Mucosa of rectum (tissue), 2 donors: ENCODE measurements at regions not wholly inside any gene's neighbourhood (a gene's known extent, or its start where the extent isn't known, plus 50 kb on each side); places are given as distances from the start of the nearest gene placed in this dataset.
"Not testable (repeated sequence)": the region's sequence is repeated elsewhere in the genome, so short reads cannot be mapped to it uniquely, and the experiment has no call there.

Experiments used
- H3K27ac ChIP-seq, 2 donors: one replicate each; pipeline ENCODE4 v1.7.0; 2013; ENCODE audit warnings: inconsistent platforms in 2 of 2, low read depth in 2 of 2, low read length in 2 of 2
- H3K27me3 ChIP-seq, 2 donors: one replicate each; pipeline ENCODE4 v1.7.0; 2013; ENCODE audit warnings: low read length in 2 of 2; ENCODE audit not compliant: control insufficient read depth in 2 of 2, insufficient read depth in 2 of 2
- H3K36me3 ChIP-seq, 2 donors: one replicate each; pipeline ENCODE4 v1.7.0; 2013; ENCODE audit warnings: low read length in 2 of 2; ENCODE audit not compliant: control insufficient read depth in 2 of 2, insufficient read depth in 2 of 2
- H3K4me1 ChIP-seq, 2 donors: one replicate each; pipeline ENCODE4 v1.7.0; 2013; ENCODE audit warnings: low read length in 2 of 2, mild to moderate bottlenecking in 1 of 2; ENCODE audit not compliant: control insufficient read depth in 2 of 2, insufficient read depth in 2 of 2
- H3K4me3 ChIP-seq, 2 donors: one replicate each; pipeline ENCODE4 v1.7.0; 2013; ENCODE audit warnings: low read length in 2 of 2
- H3K9ac ChIP-seq, 2 donors: one replicate each; pipeline ENCODE4 v1.7.0; 2013; ENCODE audit warnings: low read length in 2 of 2, low read depth in 1 of 2, mild to moderate bottlenecking in 1 of 2
- H3K9me3 ChIP-seq, 2 donors: one replicate each; pipeline ENCODE4 v1.7.0; 2013; ENCODE audit warnings: low read length in 2 of 2; ENCODE audit not compliant: control insufficient read depth in 2 of 2
- donor health status: healthy.
- donor health status: Normal muscosa, but diverticular disease.

DNA sequence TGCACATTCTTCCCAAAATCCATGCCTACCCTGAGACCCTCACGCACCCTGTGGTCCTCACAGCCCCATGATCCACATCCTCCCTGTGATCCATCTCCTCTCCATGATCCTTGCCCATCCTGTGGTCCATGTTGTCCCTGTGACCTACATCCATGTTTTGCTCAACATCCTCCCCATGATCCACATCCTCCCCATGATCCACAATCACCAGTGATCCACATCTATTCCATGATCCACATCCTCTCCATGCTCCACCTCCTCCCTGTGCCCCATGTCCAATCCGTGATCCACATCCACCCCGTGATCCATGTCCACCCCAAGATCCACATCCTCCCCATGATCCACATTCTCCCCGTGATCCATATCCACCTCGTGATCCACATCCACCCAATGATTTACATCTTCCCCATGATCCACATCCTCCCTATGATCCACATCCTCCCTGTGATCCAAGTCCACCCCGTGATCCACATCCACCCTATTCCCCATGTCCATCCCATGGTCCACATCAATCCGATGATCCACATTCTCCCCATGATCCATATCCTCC, 281.2 kb downstream of the MYCN start:
- no peaks in the 10 kb centered on the region for H3K9me3 ChIP-seq
- no peak overlapping the region for H3K9ac ChIP-seq
- H3K36me3 ChIP-seq: no peaks in the 10 kb centered on the region
- no peaks in the 10 kb centered on the region for H3K4me1 ChIP-seq
- no peak overlapping the region for H3K27ac ChIP-seq
- no peaks in the 10 kb centered on the region for H3K27me3 ChIP-seq
- no peak overlapping the region for H3K4me3 ChIP-seq

DNA sequence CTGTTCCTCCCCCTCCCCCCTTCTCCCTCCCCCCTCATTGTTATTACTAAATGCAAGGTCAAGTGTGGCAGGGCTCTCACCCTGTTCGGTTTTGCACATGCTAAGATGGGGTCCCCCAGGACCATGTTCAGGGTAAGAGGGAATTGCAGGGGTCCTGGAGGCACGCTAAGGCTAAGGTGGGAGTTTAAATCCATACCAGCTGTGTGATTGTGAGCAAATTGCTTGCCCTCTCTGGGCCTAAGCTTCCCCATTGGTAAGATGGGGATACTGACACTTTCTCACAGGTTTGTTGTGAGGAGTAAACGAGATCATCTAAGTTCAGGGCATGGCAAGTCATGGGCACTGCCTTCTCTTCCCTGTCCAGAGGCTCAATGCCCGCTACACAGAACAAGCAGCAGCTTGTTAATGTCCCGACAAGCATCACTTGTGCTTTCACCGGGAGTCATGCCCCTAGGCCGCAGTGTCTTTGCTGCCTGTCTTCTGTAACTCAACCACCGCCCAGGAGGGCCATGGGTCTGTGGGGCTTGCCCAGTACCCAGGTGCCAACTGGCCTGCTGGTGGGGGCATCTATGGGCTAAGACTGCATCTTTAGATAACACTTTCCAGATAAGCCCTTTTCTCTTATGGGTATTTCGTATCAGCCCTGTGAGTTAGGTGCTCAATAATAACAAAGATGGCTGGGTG, 279.1 kb downstream of the MYCN start:
- Histone ChIP-seq H3K27me3 (no peaks in the 10 kb centered on the region), H3K4me1 (no peaks in the 10 kb centered on the region), H3K4me3 (no peak overlapping the region), H3K9me3 (no peaks in the 10 kb centered on the region), H3K27ac (no peak overlapping the region), H3K9ac (no peak overlapping the region), H3K36me3 (no peaks in the 10 kb centered on the region)

DNA sequence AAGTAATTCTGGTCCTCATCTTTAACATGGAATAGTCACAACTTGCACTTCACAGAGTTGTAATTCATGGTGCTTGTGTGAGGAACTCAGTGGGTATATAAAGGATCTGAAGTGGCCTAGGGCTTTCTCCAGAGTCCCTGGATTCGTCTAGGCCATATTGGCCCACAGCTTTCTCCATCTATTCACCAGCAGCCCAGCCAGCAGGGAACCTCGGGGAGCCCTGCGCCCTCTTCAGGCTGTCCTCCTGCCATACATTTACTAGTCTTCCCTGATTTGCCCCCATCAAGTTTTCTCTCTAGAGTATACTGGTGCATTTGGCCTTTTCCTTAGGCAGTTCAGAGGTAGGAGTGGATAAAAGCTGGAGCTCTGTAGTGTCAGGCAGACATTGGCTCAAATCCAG, 278.3 kb downstream of the MYCN start:
- Histone ChIP-seq H3K4me3 (no peak overlapping the region), H3K27me3 (no peaks in the 10 kb centered on the region), H3K9me3 (no peaks in the 10 kb centered on the region), H3K27ac (no peak overlapping the region), H3K4me1 (no peaks in the 10 kb centered on the region), H3K36me3 (no peaks in the 10 kb centered on the region), H3K9ac (no peak overlapping the region)

DNA sequence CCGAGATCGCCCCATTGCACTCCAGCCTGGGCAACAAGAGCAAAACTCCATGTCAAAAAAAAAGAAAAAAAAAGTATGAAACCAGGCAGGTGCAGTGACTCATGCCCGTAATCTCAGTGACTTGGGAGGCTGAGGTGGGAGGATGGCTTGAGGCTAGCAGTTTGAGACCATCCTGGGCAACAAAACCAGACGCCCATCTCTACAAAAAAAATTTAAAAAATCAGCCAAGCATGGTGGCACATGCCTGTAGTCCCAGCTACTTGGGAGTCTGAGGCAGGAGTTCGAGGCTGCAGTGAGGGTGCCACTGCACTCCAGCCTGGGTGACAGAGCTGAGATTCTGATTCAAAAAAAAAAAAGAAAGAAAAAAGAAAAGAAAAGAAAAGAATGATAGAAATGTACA, 277.8 kb downstream of the MYCN start:
- H3K4me1 ChIP-seq: no peaks in the 10 kb centered on the region

DNA sequence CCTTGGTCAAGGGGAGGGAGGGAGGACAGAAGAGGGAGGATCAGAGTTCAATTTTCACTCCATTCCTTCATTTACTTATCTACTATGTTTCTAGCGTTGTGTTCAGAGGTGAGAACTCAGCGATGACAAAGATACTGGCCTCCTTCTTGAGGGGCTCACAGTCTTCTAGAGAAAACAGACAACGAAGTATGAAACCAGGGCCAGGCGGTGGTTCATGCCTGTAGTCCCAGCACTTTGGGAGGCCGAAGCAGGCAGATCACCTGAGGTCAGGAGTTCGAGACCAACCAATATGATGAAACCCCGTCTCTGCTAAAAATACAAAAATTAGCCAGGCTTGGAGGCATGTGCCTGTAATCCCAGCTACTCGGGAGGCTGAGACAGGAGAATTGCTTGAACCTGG, 277.4 kb downstream of the MYCN start:
- not testable (repeated sequence) for H3K27ac ChIP-seq, H3K4me3 ChIP-seq, H3K9ac ChIP-seq, H3K4me1 ChIP-seq, H3K27me3 ChIP-seq, H3K36me3 ChIP-seq, H3K9me3 ChIP-seq

More for the DNA sequence above, 277.8 kb downstream of the MYCN start:
- Histone ChIP-seq H3K9me3 (no peaks in the 10 kb centered on the region), H3K27ac (no peak overlapping the region), H3K27me3 (no peaks in the 10 kb centered on the region), H3K36me3 (no peaks in the 10 kb centered on the region), H3K9ac (no peak overlapping the region), H3K4me3 (no peak overlapping the region)

DNA sequence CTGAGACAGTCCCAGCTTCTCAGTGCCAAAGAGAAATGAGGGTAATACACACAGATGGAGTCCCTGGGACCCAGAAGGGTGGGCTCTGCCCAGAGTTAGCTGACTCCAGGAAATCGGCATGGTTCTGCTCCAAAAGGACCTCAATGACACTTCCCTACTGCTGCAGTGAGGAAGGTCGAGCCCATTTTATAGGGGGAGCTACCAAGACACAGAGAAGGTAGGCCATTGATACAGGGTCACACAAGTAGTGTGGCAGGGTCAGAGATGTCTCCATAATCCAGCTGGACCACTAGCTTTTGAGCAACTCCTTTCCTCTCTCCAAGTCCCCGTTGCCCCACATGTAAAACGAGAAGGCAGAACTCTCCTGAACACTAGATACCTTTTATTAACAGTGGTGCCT, 276.9 kb downstream of the MYCN start:
- Histone ChIP-seq H3K4me3 (no peak overlapping the region), H3K36me3 (no peaks in the 10 kb centered on the region), H3K9ac (no peak overlapping the region), H3K27me3 (no peaks in the 10 kb centered on the region), H3K4me1 (no peaks in the 10 kb centered on the region), H3K9me3 (no peaks in the 10 kb centered on the region), H3K27ac (no peak overlapping the region)

DNA sequence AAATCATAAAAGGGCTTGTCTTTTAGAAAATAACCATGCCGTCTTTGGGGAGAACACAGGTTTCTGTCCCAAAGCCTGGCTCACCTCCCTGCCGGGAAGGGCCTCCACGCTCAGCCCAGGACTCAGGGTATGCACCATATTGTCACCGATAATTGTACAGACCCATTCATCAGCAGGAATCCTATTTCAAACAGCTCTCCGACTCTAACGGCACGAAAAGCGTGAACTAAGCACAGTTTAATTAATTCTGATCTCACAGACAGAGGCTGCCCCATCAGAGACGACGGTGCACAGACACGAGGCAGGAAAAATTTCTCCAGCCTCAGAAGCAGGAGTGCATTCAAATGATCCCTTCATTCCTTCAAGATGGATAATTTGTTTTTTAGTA, 276.2 kb downstream of the MYCN start:
- Histone ChIP-seq H3K4me1 (no peaks in the 10 kb centered on the region), H3K27me3 (no peaks in the 10 kb centered on the region), H3K27ac (no peak overlapping the region), H3K36me3 (no peaks in the 10 kb centered on the region), H3K9ac (no peak overlapping the region), H3K9me3 (no peaks in the 10 kb centered on the region), H3K4me3 (no peak overlapping the region)

DNA sequence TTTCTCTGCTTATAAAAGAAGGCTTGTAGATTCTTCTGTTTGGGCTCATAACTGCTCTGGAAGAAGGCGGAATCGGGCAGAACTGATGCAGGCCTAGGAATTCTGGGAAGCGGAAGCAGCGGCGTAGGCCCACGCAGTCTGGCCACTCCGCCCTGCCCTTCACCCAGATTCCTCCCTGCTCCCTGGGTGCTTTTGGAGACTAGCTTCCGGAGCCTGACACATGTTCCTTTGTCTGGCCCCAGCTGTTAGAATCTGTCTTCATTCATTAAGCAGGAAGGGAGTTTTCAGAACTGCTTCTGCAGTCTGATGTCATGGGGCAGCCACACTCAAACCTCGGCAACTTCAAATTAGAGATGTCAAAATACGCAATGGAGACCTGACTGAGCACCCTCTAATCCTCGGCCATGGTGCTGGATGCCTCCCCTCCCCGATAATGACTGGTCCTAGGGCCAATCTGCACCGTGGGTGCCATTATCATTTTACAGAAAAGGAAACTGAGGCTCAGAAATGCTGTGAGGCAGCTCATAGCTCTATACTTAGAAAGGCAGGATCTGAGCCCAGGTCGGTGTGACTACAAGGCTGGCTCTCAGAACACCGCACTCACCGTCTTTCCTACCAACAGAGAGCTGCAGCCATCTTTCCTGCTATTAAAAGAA, 275.7 kb downstream of the MYCN start:
- Histone ChIP-seq H3K4me3 (no peak overlapping the region), H3K27me3 (no peaks in the 10 kb centered on the region), H3K9me3 (no peaks in the 10 kb centered on the region), H3K9ac (no peak overlapping the region), H3K4me1 (no peaks in the 10 kb centered on the region), H3K27ac (no peak overlapping the region), H3K36me3 (no peaks in the 10 kb centered on the region)

DNA sequence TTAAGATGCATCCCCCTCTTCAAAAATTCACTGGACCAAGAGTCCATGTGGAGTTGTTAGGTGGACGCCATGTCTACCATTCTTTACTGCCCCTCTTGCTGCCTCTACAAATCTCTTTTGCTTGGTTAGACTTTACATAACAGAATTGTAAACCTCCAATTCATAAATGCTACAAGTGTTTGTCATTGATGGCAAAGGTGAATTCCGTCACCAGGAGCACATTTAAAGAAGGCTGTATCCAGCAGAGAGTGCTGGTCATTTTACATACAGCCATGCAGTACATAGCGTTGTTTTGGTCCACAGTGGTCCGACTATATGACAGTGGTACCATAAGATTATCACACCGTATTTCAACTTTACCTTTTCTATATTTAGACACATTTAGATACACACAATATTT, 274.5 kb downstream of the MYCN start:
- H3K4me1 ChIP-seq: no peaks in the 10 kb centered on the region
- H3K9me3 ChIP-seq: no peaks in the 10 kb centered on the region
- no peak overlapping the region for H3K4me3 ChIP-seq
- no peak overlapping the region for H3K9ac ChIP-seq
- H3K27me3 ChIP-seq: no peaks in the 10 kb centered on the region
- no peak overlapping the region for H3K27ac ChIP-seq
- no peaks in the 10 kb centered on the region for H3K36me3 ChIP-seq

DNA sequence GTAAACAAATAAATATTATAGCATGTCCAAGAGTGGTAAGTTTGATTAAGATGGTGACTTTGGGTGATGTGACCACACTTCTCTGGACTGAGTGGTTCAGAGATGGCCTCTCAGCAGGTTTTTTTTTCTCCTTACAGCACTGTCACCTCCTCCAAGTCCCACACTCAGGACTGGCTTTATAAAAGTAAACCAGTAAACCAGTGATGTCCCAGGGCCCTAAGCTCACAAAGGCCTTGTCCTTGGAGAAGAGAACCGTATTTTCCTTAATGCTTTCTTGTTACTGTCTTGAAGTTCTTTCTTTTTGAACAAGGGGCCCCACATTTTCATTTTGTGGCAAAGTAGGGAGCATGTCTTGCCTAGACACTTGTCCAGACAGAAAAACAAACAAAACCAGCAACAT, 274.0 kb downstream of the MYCN start:
- no peaks in the 10 kb centered on the region for H3K9me3 ChIP-seq
- no peak overlapping the region for H3K9ac ChIP-seq
- no peaks in the 10 kb centered on the region for H3K36me3 ChIP-seq
- no peaks in the 10 kb centered on the region for H3K27me3 ChIP-seq
- no peak overlapping the region for H3K4me3 ChIP-seq
- no peaks in the 10 kb centered on the region for H3K4me1 ChIP-seq
- H3K27ac ChIP-seq: no peak overlapping the region
